HEK293 (cell line): ENCODE measurements at regions not wholly inside any gene's neighbourhood (a gene's known extent, or its start where the extent isn't known, plus 50 kb on each side); places are given as distances from the start of the nearest gene placed in this dataset.

Experiments used
- CTCF ChIA-PET: fragments of 350-600 bp; formaldehyde crosslinking; extraction: SDS; loops from one replicate; lab custom pipeline; 2021; ENCODE audit warnings: antibody characterized with exemption; lab: Yijun Ruan, JAX
- POLR2A ChIA-PET: fragments of 300-600 bp; formaldehyde crosslinking; extraction: SDS; loops from one replicate; lab custom pipeline; 2020; ENCODE audit warnings: antibody characterized with exemption, inconsistent platforms; lab: Yijun Ruan, JAX
- H3K27ac ChIP-seq: fragments of 200-500 bp; sonication (Bioruptor generic); 2 replicates; pipeline ENCODE4 v1.5.1; 2014; ENCODE audit warnings: low read depth, low read length, control low read depth, inconsistent platforms; ENCODE audit errors: extremely low read depth
- H3K36me3 ChIP-seq, 2 experiments: fragments of 200-500 bp in 1 of 2; sonication (Bioruptor generic) in 1 of 2; 1 replicate in 1 of 2; 2 replicates in 1 of 2; pipeline ENCODE4 v1.5.1; 2014 to 2017; ENCODE audit warnings: inconsistent platforms in 2 of 2, low read length in 2 of 2; ENCODE audit not compliant: control insufficient read depth in 2 of 2, insufficient read depth in 1 of 2
- H3K4me1 ChIP-seq: fragments of 200-500 bp; sonication (Bioruptor generic); 2 replicates; pipeline ENCODE4 v1.5.1; 2014; ENCODE audit warnings: mild to moderate bottlenecking, low read length, inconsistent platforms; ENCODE audit not compliant: control insufficient read depth, insufficient read depth
- H3K4me3 ChIP-seq: 2 replicates; pipeline ENCODE4 v1.5.1; 2011; ENCODE audit warnings: low read depth, mild to moderate bottlenecking, control low read depth, low read length, moderate library complexity
- H3K9me3 ChIP-seq: fragments of 200-500 bp; sonication (Bioruptor generic); 2 replicates; pipeline ENCODE4 v1.5.1; 2014; ENCODE audit warnings: low read depth, low read length, inconsistent platforms; ENCODE audit not compliant: control insufficient read depth, insufficient read depth
- EGR2 ChIP-seq: fragments of 450-650 bp; formaldehyde crosslinking; IDR thresholded peaks from 2 replicates; pipeline ENCODE4 v1.5.1; 2016; ENCODE audit warnings: low read depth, missing biosample characterization, missing genetic modification characterization
- GLI4 ChIP-seq: fragments of 450-650 bp; formaldehyde crosslinking; IDR thresholded peaks from 2 replicates; pipeline ENCODE4 v1.5.1; 2016; ENCODE audit warnings: missing biosample characterization, missing genetic modification characterization
- GLIS2 ChIP-seq: fragments of 450-650 bp; formaldehyde crosslinking; IDR thresholded peaks from 2 replicates; pipeline ENCODE4 v1.5.1; 2016; ENCODE audit warnings: missing biosample characterization, missing genetic modification characterization
- HOXD13 ChIP-seq: sonication (generic); formaldehyde crosslinking; IDR thresholded peaks from 2 replicates; pipeline ENCODE4 v1.8.0; 2022; ENCODE audit warnings: missing genetic modification reagents, borderline replicate concordance
- KLF1 ChIP-seq: fragments of 450-650 bp; formaldehyde crosslinking; IDR thresholded peaks from 2 replicates; pipeline ENCODE4 v1.5.1; 2016; ENCODE audit warnings: missing biosample characterization, missing genetic modification characterization
- OSR2 ChIP-seq: fragments of 450-650 bp; formaldehyde crosslinking; IDR thresholded peaks from 2 replicates; pipeline ENCODE4 v1.5.1; 2016; ENCODE audit warnings: missing biosample characterization, missing genetic modification characterization
- PRDM1 ChIP-seq: fragments of 450-650 bp; formaldehyde crosslinking; IDR thresholded peaks from 2 replicates; pipeline ENCODE4; 2016; ENCODE audit warnings: missing biosample characterization, missing genetic modification characterization
- PRDM10 ChIP-seq: fragments of 450-650 bp; formaldehyde crosslinking; IDR thresholded peaks from 2 replicates; pipeline ENCODE4 v1.5.1; 2016; ENCODE audit warnings: missing biosample characterization, missing genetic modification characterization
- SCRT2 ChIP-seq: fragments of 450-650 bp; formaldehyde crosslinking; IDR thresholded peaks from 2 replicates; pipeline ENCODE4 v1.5.1; 2016; ENCODE audit warnings: missing biosample characterization, missing genetic modification characterization
- TRIM28 ChIP-seq: IDR thresholded peaks from 2 replicates; pipeline ENCODE4 v1.6.1; 2011; ENCODE audit warnings: low read length, control low read depth, borderline replicate concordance
- ZBTB7A ChIP-seq: fragments of 450-650 bp; formaldehyde crosslinking; IDR thresholded peaks from 2 replicates; pipeline ENCODE4 v1.5.1; 2016; ENCODE audit warnings: low read depth, missing biosample characterization, missing genetic modification characterization
- ZBTB8A ChIP-seq: fragments of 450-650 bp; formaldehyde crosslinking; IDR thresholded peaks from 2 replicates; pipeline ENCODE4 v1.5.1; 2016; ENCODE audit warnings: missing biosample characterization, missing genetic modification characterization
- ZNF140 ChIP-seq: fragments of 450-650 bp; formaldehyde crosslinking; IDR thresholded peaks from 2 replicates; pipeline ENCODE4 v1.5.1; 2016; ENCODE audit warnings: missing biosample characterization, missing genetic modification characterization
- ZNF155 ChIP-seq: fragments of 450-650 bp; formaldehyde crosslinking; IDR thresholded peaks from 2 replicates; pipeline ENCODE4 v1.5.1; 2016; ENCODE audit warnings: missing biosample characterization, missing genetic modification characterization
- ZNF16 ChIP-seq: fragments of 450-650 bp; formaldehyde crosslinking; IDR thresholded peaks from 2 replicates; pipeline ENCODE4 v1.5.1; 2016; ENCODE audit warnings: low read depth, missing biosample characterization, missing genetic modification characterization
- ZNF174 ChIP-seq: fragments of 450-650 bp; formaldehyde crosslinking; IDR thresholded peaks from 2 replicates; pipeline ENCODE4 v1.5.0; 2017; ENCODE audit warnings: missing biosample characterization, mild to moderate bottlenecking, missing genetic modification characterization
- ZNF184 ChIP-seq: fragments of 450-650 bp; IDR thresholded peaks from 2 replicates; pipeline ENCODE4 v1.5.1; 2018; ENCODE audit warnings: missing biosample characterization, mild to moderate bottlenecking, missing genetic modification characterization
- ZNF24 ChIP-seq: fragments of 450-650 bp; formaldehyde crosslinking; IDR thresholded peaks from 2 replicates; pipeline ENCODE4 v1.5.1; 2016; ENCODE audit warnings: missing biosample characterization, missing genetic modification characterization
- ZNF248 ChIP-seq: fragments of 450-650 bp; formaldehyde crosslinking; IDR thresholded peaks from 2 replicates; pipeline ENCODE4 v1.5.1; 2017; ENCODE audit warnings: missing biosample characterization, missing genetic modification characterization
- ZNF280D ChIP-seq: fragments of 450-650 bp; formaldehyde crosslinking; IDR thresholded peaks from 2 replicates; pipeline ENCODE4 v1.5.1; 2016; ENCODE audit warnings: missing biosample characterization, missing genetic modification characterization
- ZNF416 ChIP-seq: fragments of 450-650 bp; formaldehyde crosslinking; IDR thresholded peaks from 2 replicates; pipeline ENCODE4 v1.5.1; 2016; ENCODE audit warnings: missing biosample characterization, missing genetic modification characterization
- ZNF555 ChIP-seq: fragments of 450-650 bp; formaldehyde crosslinking; conservative IDR thresholded peaks from 2 replicates; pipeline ENCODE4 v1.5.1; 2017; ENCODE audit warnings: missing biosample characterization, mild to moderate bottlenecking, missing genetic modification characterization, inconsistent platforms
- ZNF571 ChIP-seq: fragments of 450-650 bp; formaldehyde crosslinking; IDR thresholded peaks from 2 replicates; pipeline ENCODE4 v1.5.0; 2017; ENCODE audit warnings: missing biosample characterization, missing genetic modification characterization
- ZNF596 ChIP-seq: fragments of 450-650 bp; IDR thresholded peaks from 2 replicates; pipeline ENCODE4 v1.5.0; 2018; ENCODE audit warnings: missing biosample characterization, mild to moderate bottlenecking, missing genetic modification characterization, moderate library complexity
- ZNF600 ChIP-seq: fragments of 450-650 bp; formaldehyde crosslinking; IDR thresholded peaks from 2 replicates; pipeline ENCODE4 v1.5.1; 2016; ENCODE audit warnings: missing biosample characterization, missing genetic modification characterization
- ZNF76 ChIP-seq: fragments of 450-650 bp; formaldehyde crosslinking; IDR thresholded peaks from 2 replicates; pipeline ENCODE4; 2016; ENCODE audit warnings: low read depth, missing biosample characterization, missing genetic modification characterization, borderline replicate concordance
- ZNF768 ChIP-seq: fragments of 450-650 bp; formaldehyde crosslinking; IDR thresholded peaks from 2 replicates; pipeline ENCODE4 v1.5.1; 2018; ENCODE audit warnings: missing biosample characterization, mild to moderate bottlenecking, missing genetic modification characterization
- ZSCAN16 ChIP-seq: fragments of 450-650 bp; formaldehyde crosslinking; IDR thresholded peaks from 2 replicates; pipeline ENCODE4 v1.5.1; 2016; ENCODE audit warnings: missing biosample characterization, missing genetic modification characterization
- TF ChIP-seq, protein P1 (sequence below): fragments of 450-650 bp; formaldehyde crosslinking; IDR thresholded peaks from 2 replicates; pipeline ENCODE4 v1.5.1; 2016; ENCODE audit warnings: missing biosample characterization, missing genetic modification characterization

DNA sequence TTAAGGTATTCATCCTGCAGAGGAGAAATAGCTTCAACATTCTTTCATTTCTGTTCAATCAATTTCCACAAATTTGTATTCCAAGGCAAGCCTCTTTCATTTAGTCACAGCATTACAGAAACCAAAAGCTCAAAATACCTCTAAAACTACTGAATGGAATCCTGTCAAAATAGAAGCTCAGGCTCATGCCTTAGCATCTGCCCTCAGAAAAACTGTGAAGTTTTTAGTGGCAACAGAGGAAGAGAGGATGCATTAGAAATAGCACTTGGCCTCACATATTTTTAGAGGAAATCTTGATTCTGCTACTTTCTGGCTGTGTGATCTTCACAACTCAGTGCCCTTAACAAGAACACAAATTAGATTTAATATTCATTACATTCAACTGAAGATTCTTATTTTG lies 69.1 kb upstream of the GALNT13 start:
- no peaks in the 10 kb centered on the region for H3K4me1 ChIP-seq
- no peaks in the 10 kb centered on the region for H3K36me3 ChIP-seq
- CTCF ChIA-PET: no interaction called here
- no peak for TF ChIP-seq ZNF768 (tag by site-specific recombination)
- TF ChIP-seq GLI4 (tag by site-specific recombination): no peak
- TF ChIP-seq ZNF24: no peak
- TF ChIP-seq ZNF280D (tag by site-specific recombination): no peak
- TF ChIP-seq ZBTB8A: no peak
- TF ChIP-seq ZNF555 (tag by site-specific recombination): no peak
- TF ChIP-seq PRDM10 (tag by site-specific recombination): no peak
- no peak for TF ChIP-seq ZNF416 (tag by site-specific recombination)
- TF ChIP-seq ZNF174 (tag by site-specific recombination): no peak
- TF ChIP-seq ZNF184 (tag by site-specific recombination): no peak
- no peak for TF ChIP-seq ZNF596
- TF ChIP-seq ZNF140 (tag by site-specific recombination): no peak
- no peak for TF ChIP-seq ZBTB7A (tag by site-specific recombination)
- TF ChIP-seq EGR2 (tag by site-specific recombination): no peak
- no peak for TF ChIP-seq PRDM1 (tag by site-specific recombination)
- no peak for TF ChIP-seq OSR2 (tag by site-specific recombination)
- TF ChIP-seq ZNF155 (tag by site-specific recombination): no peak
- TF ChIP-seq ZSCAN16 (tag by site-specific recombination): no peak
- no peak for TF ChIP-seq TRIM28
- no peak for TF ChIP-seq GLIS2 (tag by site-specific recombination)
- no peaks in the 10 kb centered on the region for H3K9me3 ChIP-seq
- no peak overlapping the region for H3K27ac ChIP-seq
- POLR2A ChIA-PET: no interaction called here
- no peak overlapping the region for H3K4me3 ChIP-seq

DNA sequence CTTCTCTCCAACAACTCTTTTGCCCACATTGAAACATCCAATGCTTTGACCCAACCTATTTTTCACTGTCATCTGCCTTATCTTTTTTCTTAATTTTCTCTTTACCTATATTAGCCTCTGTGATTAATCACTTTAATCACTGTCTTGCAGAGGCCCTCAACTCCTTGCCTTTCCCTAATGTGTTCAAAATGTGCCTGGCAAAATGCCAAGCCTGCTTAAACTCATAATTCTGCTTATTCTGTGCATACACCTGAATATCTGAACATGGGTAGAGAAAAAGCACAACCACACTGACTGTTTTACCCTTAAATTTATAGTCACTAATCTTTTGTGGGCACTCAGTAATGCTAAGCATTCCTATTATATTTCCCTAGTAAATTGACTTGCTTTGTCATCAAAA lies 63.0 kb upstream of the GALNT13 start:
- ChIA-PET CTCF (interaction anchor here (0.7 kb wide), 1 partner anchor 78 kb away, joined by 3 read pairs; no protein-coding TSS in a partner anchor), POLR2A (no interaction called here)
- H3K36me3 ChIP-seq: no peaks in the 10 kb centered on the region
- H3K4me1 ChIP-seq: no peaks in the 10 kb centered on the region
- H3K27ac ChIP-seq: no peak overlapping the region
- no peaks in the 10 kb centered on the region for H3K9me3 ChIP-seq
- no peak overlapping the region for H3K4me3 ChIP-seq
- TF ChIP-seq, protein P1, sequence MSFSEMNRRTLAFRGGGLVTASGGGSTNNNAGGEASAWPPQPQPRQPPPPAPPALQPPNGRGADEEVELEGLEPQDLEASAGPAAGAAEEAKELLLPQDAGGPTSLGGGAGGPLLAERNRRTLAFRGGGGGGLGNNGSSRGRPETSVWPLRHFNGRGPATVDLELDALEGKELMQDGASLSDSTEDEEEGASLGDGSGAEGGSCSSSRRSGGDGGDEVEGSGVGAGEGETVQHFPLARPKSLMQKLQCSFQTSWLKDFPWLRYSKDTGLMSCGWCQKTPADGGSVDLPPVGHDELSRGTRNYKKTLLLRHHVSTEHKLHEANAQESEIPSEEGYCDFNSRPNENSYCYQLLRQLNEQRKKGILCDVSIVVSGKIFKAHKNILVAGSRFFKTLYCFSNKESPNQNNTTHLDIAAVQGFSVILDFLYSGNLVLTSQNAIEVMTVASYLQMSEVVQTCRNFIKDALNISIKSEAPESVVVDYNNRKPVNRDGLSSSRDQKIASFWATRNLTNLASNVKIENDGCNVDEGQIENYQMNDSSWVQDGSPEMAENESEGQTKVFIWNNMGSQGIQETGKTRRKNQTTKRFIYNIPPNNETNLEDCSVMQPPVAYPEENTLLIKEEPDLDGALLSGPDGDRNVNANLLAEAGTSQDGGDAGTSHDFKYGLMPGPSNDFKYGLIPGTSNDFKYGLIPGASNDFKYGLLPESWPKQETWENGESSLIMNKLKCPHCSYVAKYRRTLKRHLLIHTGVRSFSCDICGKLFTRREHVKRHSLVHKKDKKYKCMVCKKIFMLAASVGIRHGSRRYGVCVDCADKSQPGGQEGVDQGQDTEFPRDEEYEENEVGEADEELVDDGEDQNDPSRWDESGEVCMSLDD (tag by site-specific recombination): no peak
- no peak for TF ChIP-seq ZNF600 (tag by site-specific recombination)
- no peak for TF ChIP-seq ZNF155 (tag by site-specific recombination)
- TF ChIP-seq ZNF571 (tag by site-specific recombination): no peak
- no peak for TF ChIP-seq ZNF76 (tag by site-specific recombination)
- no peak for TF ChIP-seq ZNF16 (tag by site-specific recombination)
- TF ChIP-seq ZNF248 (tag by site-specific recombination): no peak
- TF ChIP-seq KLF1 (tag by site-specific recombination): no peak
- no peak for TF ChIP-seq HOXD13 (CRISPR knock-in tag)
- no peak for TF ChIP-seq SCRT2 (tag by site-specific recombination)
